Lower leg skin (tissue), 3 donors: ENCODE measurements at regions not wholly inside any gene's neighbourhood (a gene's known extent, or its start where the extent isn't known, plus 50 kb on each side); places are given as distances from the start of the nearest gene placed in this dataset.

Source experiments
- CTCF ChIP-seq, 3 donors: fragments of 450-650 bp; IDR thresholded peaks; one replicate each; pipeline ENCODE4 v1.5.1; 2016; ENCODE audit warnings: antibody characterized with exemption in 3 of 3, mild to moderate bottlenecking in 3 of 3, moderate library complexity in 2 of 3
- POLR2A ChIP-seq, 2 donors: fragments of 450-650 bp; IDR thresholded peaks; one replicate each; pipeline ENCODE4 v1.6.1; 2016 to 2017; ENCODE audit warnings: antibody characterized with exemption in 2 of 2, mild to moderate bottlenecking in 1 of 2, moderate library complexity in 1 of 2

- TF ChIP-seq CTCF (IDR thresholded peaks at IDR 0.05) (no peak), POLR2A (IDR thresholded peaks at IDR 0.05) (no peak)
These were observed 80.7 kb downstream of the INHBA start for GRCh38 chr7:41621953-41622831.
